HCT116 (cell line): ENCODE measurements at regions not wholly inside any gene's neighbourhood (a gene's known extent, or its start where the extent isn't known, plus 50 kb on each side); places are given as distances from the start of the nearest gene placed in this dataset.

ENCODE experiments used
- ATAC-seq: fragments of 200-7000 bp; cut with Tn5 transposase; 2 replicates; pipeline ENCODE4 v1.9.1; 2020; ENCODE audit warnings: mild to moderate bottlenecking, moderate library complexity
- BruUV-seq: library from RNA; stranded (reverse); fragments of 400-500 nt; replicated peaks from 2 replicates; lab custom pipeline; 2021; lab: Mats Ljungman, UMichigan
- CTCF ChIA-PET: fragments of 300-600 bp; sonication (Branson Sonifier 250); formaldehyde crosslinking; loops from one replicate; lab custom pipeline; 2021; ENCODE audit warnings: antibody characterized with exemption; lab: Charles Lee
- POLR2A ChIA-PET: fragments of 300-600, 350-600 bp; sonication (Branson Sonifier 250); formaldehyde crosslinking; loops from one replicate; lab custom pipeline; 2021; ENCODE audit warnings: antibody characterized with exemption; lab: Charles Lee
- RAD21 ChIA-PET, 2 experiments: fragments of 300-600 bp; sonication (Branson Sonifier 250); formaldehyde crosslinking; loops; one replicate each; lab custom pipeline; 2023; ENCODE audit warnings: low total read pairs in 2 of 2; ENCODE audit not compliant: uncharacterized antibody in 2 of 2, unreplicated experiment in 2 of 2, low non-redundant PET in 1 of 2; lab: Charles Lee
- DNase-seq: peaks from one replicate; pipeline ENCODE4 v3.0.0-alpha.2; 2010; ENCODE audit warnings: low read depth, low spot score
- H2AFZ ChIP-seq: fragments of 200-600 bp; shearing (Covaris generic), sonication (generic); 2 replicates; pipeline ENCODE4 v1.6.1; 2017; ENCODE audit warnings: low read depth, mixed run types, mixed read lengths, antibody characterized with exemption, low read length; ENCODE audit not compliant: poor library complexity, severe bottlenecking
- H3K27ac ChIP-seq: 2 replicates; pipeline ENCODE4 v1.5.1; 2012; ENCODE audit warnings: low read depth, low read length
- H3K27me3 ChIP-seq: fragments of 200-600 bp; sonication (generic); 2 replicates; pipeline ENCODE4 v1.6.1; 2016; ENCODE audit warnings: mixed run types, low read length, mixed read lengths; ENCODE audit not compliant: insufficient read depth
- H3K36me3 ChIP-seq, 2 experiments: fragments of 200-500 bp in 1 of 2; fragments of 200-600 bp in 1 of 2; sonication (Bioruptor generic) in 1 of 2; sonication (generic) in 1 of 2; 2 replicates each; pipeline versions ENCODE4 v1.5.1 to v1.6.1; 2014 to 2016; ENCODE audit warnings: low read length in 2 of 2, inconsistent platforms in 1 of 2, mixed read lengths in 1 of 2, mixed run types in 1 of 2; ENCODE audit not compliant: insufficient read depth in 2 of 2, control insufficient read depth in 1 of 2
- H3K4me1 ChIP-seq, 2 experiments: fragments of 200-600 bp in 1 of 2; sonication (generic) in 1 of 2; 2 replicates each; pipeline versions ENCODE4 v1.5.1 to v1.6.1; 2012 to 2017; ENCODE audit warnings: low read length in 2 of 2, inconsistent platforms in 1 of 2, mild to moderate bottlenecking in 1 of 2, mixed read lengths in 1 of 2, mixed run types in 1 of 2, moderate library complexity in 1 of 2; ENCODE audit not compliant: insufficient read depth in 2 of 2, control insufficient read depth in 1 of 2
- H3K4me2 ChIP-seq: fragments of 200-600 bp; sonication (generic); 2 replicates; pipeline ENCODE4 v1.6.1; 2017; ENCODE audit warnings: mixed run types, low read length, mixed read lengths
- H3K4me3 ChIP-seq, 2 experiments: fragments of 200-600 bp in 1 of 2; sonication (generic) in 1 of 2; replicated peaks in 1 of 2; 2 replicates each; pipeline ENCODE4 v1.5.1; 2011 to 2016; ENCODE audit warnings: low read length in 2 of 2, control low read depth in 1 of 2, low read depth in 1 of 2, mild to moderate bottlenecking in 1 of 2, mixed read lengths in 1 of 2, mixed run types in 1 of 2
- H3K79me2 ChIP-seq: fragments of 200-600 bp; sonication (generic); 2 replicates; pipeline ENCODE4 v1.6.1; 2017; ENCODE audit warnings: mild to moderate bottlenecking, mixed run types, low read length, moderate library complexity, mixed read lengths; ENCODE audit not compliant: insufficient read depth
- H3K9ac ChIP-seq: fragments of 200-600 bp; sonication (generic); 2 replicates; pipeline ENCODE4 v1.6.1; 2016; ENCODE audit warnings: low read length, mixed read lengths
- H3K9me2 ChIP-seq: fragments of 200-600 bp; sonication (generic), shearing (Covaris generic); 2 replicates; pipeline ENCODE4 v1.6.1; 2017; ENCODE audit warnings: mixed run types, mild to moderate bottlenecking, moderate library complexity; ENCODE audit not compliant: insufficient read depth
- H3K9me3 ChIP-seq, 2 experiments: fragments of 200-500 bp in 1 of 2; fragments of 200-600 bp in 1 of 2; sonication (Bioruptor generic) in 1 of 2; sonication (generic) in 1 of 2; 2 replicates each; pipeline ENCODE4 v1.6.1; 2014 to 2017; ENCODE audit warnings: low read length in 2 of 2, mixed read lengths in 2 of 2, inconsistent platforms in 1 of 2, low read depth in 1 of 2, mild to moderate bottlenecking in 1 of 2, mixed run types in 1 of 2, moderate library complexity in 1 of 2; ENCODE audit not compliant: control insufficient read depth in 1 of 2, insufficient read depth in 1 of 2
- H4K20me1 ChIP-seq: fragments of 200-600 bp; sonication (generic), shearing (Covaris generic); 2 replicates; pipeline ENCODE4 v1.6.1; 2017; ENCODE audit warnings: mixed run types, mild to moderate bottlenecking, moderate library complexity; ENCODE audit not compliant: insufficient read depth
- CBX3 ChIP-seq: IDR thresholded peaks from 2 replicates; pipeline ENCODE4 v1.6.1; 2012; ENCODE audit warnings: low read depth
- CEBPB ChIP-seq: IDR thresholded peaks from 2 replicates; pipeline ENCODE4 v1.6.1; 2012; ENCODE audit warnings: low read depth
- EGR1 ChIP-seq: IDR thresholded peaks from 2 replicates; pipeline ENCODE4 v1.6.1; 2012; ENCODE audit warnings: low read depth
- EZH2phosphoT487 ChIP-seq: fragments of 200-600 bp; IDR thresholded peaks from 2 replicates; pipeline ENCODE4 v1.6.1; 2018; ENCODE audit warnings: antibody characterized with exemption, borderline replicate concordance
- JUND ChIP-seq: IDR thresholded peaks from 2 replicates; pipeline ENCODE4 v1.6.1; 2012
- MAX ChIP-seq: IDR thresholded peaks from 2 replicates; pipeline ENCODE4 v1.6.1; 2012
- POLR2AphosphoS5 ChIP-seq: IDR thresholded peaks from 2 replicates; pipeline ENCODE4 v1.6.1; 2011; ENCODE audit warnings: mild to moderate bottlenecking, low read depth, low read length, moderate library complexity
- REST ChIP-seq: IDR thresholded peaks from 2 replicates; pipeline ENCODE4 v1.6.1; 2012; ENCODE audit warnings: low read depth
- SIN3A ChIP-seq: IDR thresholded peaks from 2 replicates; pipeline ENCODE4 v1.6.1; 2012; ENCODE audit warnings: low read depth
- SP1 ChIP-seq: IDR thresholded peaks from 2 replicates; pipeline ENCODE4 v1.6.1; 2012; ENCODE audit warnings: low read depth
- TCF7L2 ChIP-seq: IDR thresholded peaks from 2 replicates; pipeline ENCODE4 v1.7.0; 2011; ENCODE audit warnings: borderline replicate concordance, inconsistent platforms; ENCODE audit not compliant: insufficient read depth, insufficient read length; ENCODE audit errors: extremely low read depth
- YY1 ChIP-seq: IDR thresholded peaks from 2 replicates; pipeline ENCODE4 v1.6.1; 2011; ENCODE audit warnings: low read length, low read depth, moderate library complexity, mild to moderate bottlenecking; ENCODE audit not compliant: insufficient replicate concordance; ENCODE audit errors: extremely low read depth
- ZBTB33 ChIP-seq: IDR thresholded peaks from 2 replicates; pipeline ENCODE4 v1.6.1; 2011; ENCODE audit warnings: mild to moderate bottlenecking, low read length, moderate library complexity; ENCODE audit not compliant: insufficient replicate concordance; ENCODE audit errors: extremely low read depth
- ZNF274 ChIP-seq: fragments of 200-500 bp; sonication (Bioruptor generic); IDR thresholded peaks from 2 replicates; pipeline ENCODE4 v1.6.1; 2014; ENCODE audit warnings: mild to moderate bottlenecking, low read depth, low read length, inconsistent platforms
- intact Hi-C: fragments of 100-400 bp; cut with micrococcal nuclease; formaldehyde crosslinking; loops from 2 replicates; pipeline ENCODE4 v1.10.0; 2022

GRCh38 chr5:110872963-110873362 lies 134.2 kb downstream of the SLC25A46 start:
- ATAC-seq (no peak), DNase-seq (no peak)
- Histone ChIP-seq H3K27ac (no peak overlapping the region), H3K4me2 (no peak overlapping the region), H3K9me2 (no peaks in the 10 kb centered on the region), H3K9ac (no peak overlapping the region), H3K36me3 (no peaks in the 10 kb centered on the region), H3K4me1 (no peaks in the 10 kb centered on the region), H3K27me3 (no peaks in the 10 kb centered on the region), H3K4me3 (no peak overlapping the region), H3K79me2 (no peaks in the 10 kb centered on the region), H3K9me3 (no peaks in the 10 kb centered on the region), H2AFZ (no peak overlapping the region), H4K20me1 (no peaks in the 10 kb centered on the region)
- no TSS peak for BruUV-seq
- ChIA-PET RAD21 (no interaction called here), CTCF (no interaction called here), POLR2A (no interaction called here)
- TF ChIP-seq REST (no peak), SIN3A (no peak), ZBTB33 (no peak), POLR2AphosphoS5 (no peak), YY1 (no peak), SP1 (no peak), MAX (no peak), TCF7L2 (no peak), ZNF274 (no peak), EZH2phosphoT487 (no peak), CEBPB (no peak), CBX3 (no peak), JUND (no peak), EGR1 (no peak)
- intact Hi-C loops: no loop called here
